ENCODE measurements at regions not wholly inside any gene's neighbourhood (a gene's known extent, or its start where the extent isn't known, plus 50 kb on each side); places are given as distances from the start of the nearest gene placed in this dataset.

- no peak for TF ChIP-seq POLR2AphosphoS5 (IDR thresholded peaks at IDR 0.05; ENCODE audit: borderline replicate concordance, low read depth, low read length)
- TF ChIP-seq FOXP2 (optimal IDR thresholded peaks at IDR 0.05; ENCODE audit: control extremely low read depth, extremely low read length, insufficient read depth): no peak
Observed at GRCh38 chr14:24708684-24709083, 74.7 kb upstream of the GZMB start.

Data from SK-N-MC (cell line).